Upper lobe of left lung (tissue), 4 donors: ENCODE measurements at regions not wholly inside any gene's neighbourhood (a gene's known extent, or its start where the extent isn't known, plus 50 kb on each side); places are given as distances from the start of the nearest gene placed in this dataset.

Source experiments
- CTCF ChIP-seq, 6 experiments: fragments of 450-650 bp in 4 of 6; fragments of 200-600 bp in 2 of 6; sonication (generic) in 2 of 6; IDR thresholded peaks; one replicate each; pipeline ENCODE4 v1.5.1; 2016 to 2019; ENCODE audit warnings: antibody characterized with exemption in 6 of 6
- POLR2A ChIP-seq, 4 donors: fragments of 450-650 bp; IDR thresholded peaks; one replicate each; pipeline ENCODE4 v1.5.1; 2016 to 2017; ENCODE audit warnings: antibody characterized with exemption in 4 of 4, mild to moderate bottlenecking in 2 of 4
- POLR2AphosphoS5 ChIP-seq, 2 donors: sonication (generic); formaldehyde crosslinking; IDR thresholded peaks; one replicate each; pipeline ENCODE4 v1.5.1; 2017; ENCODE audit warnings: antibody characterized with exemption in 2 of 2

GRCh38 chrX:113075521-113075920, 234.9 kb upstream of the AMOT start:
- TF ChIP-seq POLR2AphosphoS5 (IDR thresholded peaks at IDR 0.05) = no peak
- TF ChIP-seq CTCF (IDR thresholded peaks at IDR 0.05) = no peak
- no peak for TF ChIP-seq POLR2A (IDR thresholded peaks at IDR 0.05)
